ENCODE measurements at regions not wholly inside any gene's neighbourhood (a gene's known extent, or its start where the extent isn't known, plus 50 kb on each side); places are given as distances from the start of the nearest gene placed in this dataset.
"Not testable (repeated sequence)": the region's sequence is repeated elsewhere in the genome, so short reads cannot be mapped to it uniquely, and the experiment has no call there.

DNA sequence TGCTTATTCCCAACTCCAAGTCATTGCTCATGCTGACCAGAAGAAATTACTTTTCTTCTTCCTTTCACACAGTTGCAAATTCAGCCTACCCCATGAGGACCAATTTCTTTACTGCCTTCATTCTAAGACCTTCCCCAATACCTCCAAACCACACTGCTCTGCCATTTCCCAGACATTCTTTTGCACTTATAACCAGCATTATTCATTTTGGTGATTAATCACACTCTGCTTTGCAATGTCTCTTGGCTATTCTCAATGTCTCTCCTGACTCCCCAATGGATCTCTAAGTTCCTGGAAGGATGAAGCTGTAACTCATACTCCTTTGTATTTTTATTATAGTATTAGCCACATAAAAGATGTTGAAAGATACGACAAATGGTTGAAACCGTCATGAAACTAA lies 105.7 kb upstream of the RANBP3L start:
- H3K27me3 ChIP-seq = no peaks in the 10 kb centered on the region
- no peaks in the 10 kb centered on the region for H3K9me3 ChIP-seq
- TF ChIP-seq, protein P1, sequence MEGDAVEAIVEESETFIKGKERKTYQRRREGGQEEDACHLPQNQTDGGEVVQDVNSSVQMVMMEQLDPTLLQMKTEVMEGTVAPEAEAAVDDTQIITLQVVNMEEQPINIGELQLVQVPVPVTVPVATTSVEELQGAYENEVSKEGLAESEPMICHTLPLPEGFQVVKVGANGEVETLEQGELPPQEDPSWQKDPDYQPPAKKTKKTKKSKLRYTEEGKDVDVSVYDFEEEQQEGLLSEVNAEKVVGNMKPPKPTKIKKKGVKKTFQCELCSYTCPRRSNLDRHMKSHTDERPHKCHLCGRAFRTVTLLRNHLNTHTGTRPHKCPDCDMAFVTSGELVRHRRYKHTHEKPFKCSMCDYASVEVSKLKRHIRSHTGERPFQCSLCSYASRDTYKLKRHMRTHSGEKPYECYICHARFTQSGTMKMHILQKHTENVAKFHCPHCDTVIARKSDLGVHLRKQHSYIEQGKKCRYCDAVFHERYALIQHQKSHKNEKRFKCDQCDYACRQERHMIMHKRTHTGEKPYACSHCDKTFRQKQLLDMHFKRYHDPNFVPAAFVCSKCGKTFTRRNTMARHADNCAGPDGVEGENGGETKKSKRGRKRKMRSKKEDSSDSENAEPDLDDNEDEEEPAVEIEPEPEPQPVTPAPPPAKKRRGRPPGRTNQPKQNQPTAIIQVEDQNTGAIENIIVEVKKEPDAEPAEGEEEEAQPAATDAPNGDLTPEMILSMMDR (IDR thresholded peaks at IDR 0.05) = no peak
- no peak overlapping the region for H3K27ac ChIP-seq
- no peak for DNase-seq
- intact Hi-C loops (cut with DNase I) = no loop called here
- H3K4me3 ChIP-seq = no peak overlapping the region
- peaks cover 0 to 18% of the 10 kb centered on the region in 2 donors for H3K4me1 ChIP-seq
- no peaks in the 10 kb centered on the region for H3K36me3 ChIP-seq
- ATAC-seq = no peak

- not testable (repeated sequence) for DNase-seq, ATAC-seq
- intact Hi-C loops (cut with DNase I) = loop anchor here (5.0 to 10.0 kb wide), 3 partner anchors 95 to 285 kb away; no protein-coding TSS in a partner anchor
Measured at GRCh38 chr5:36409711-36410110, 108.0 kb upstream of the RANBP3L start.

DNA sequence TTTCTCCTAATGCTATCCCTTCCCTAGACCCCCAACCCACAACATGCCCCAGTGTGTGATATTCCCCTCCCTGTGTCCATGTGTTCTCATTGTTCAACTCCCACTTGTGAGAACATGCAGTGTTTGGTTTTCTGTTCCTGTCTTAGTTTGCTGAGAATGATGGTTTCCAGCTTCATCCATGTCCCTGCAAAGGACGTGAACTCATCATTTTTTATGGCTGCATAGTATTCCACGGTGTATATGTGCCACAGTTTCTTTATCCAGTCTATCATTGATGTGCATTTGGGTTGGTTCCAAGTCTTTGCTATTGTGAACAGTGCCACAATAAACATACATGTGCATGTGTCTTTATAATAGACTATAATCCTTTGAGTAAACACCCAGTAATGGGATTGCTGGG lies 109.0 kb upstream of the RANBP3L start:
- not testable (repeated sequence) for ATAC-seq, H3K4me1 ChIP-seq, H3K27ac ChIP-seq, H3K4me3 ChIP-seq, H3K36me3 ChIP-seq, H3K27me3 ChIP-seq, DNase-seq, H3K9me3 ChIP-seq
- intact Hi-C loops (cut with DNase I) = loop anchor here (5.0 to 10.0 kb wide), 3 partner anchors 94 to 284 kb away; no protein-coding TSS in a partner anchor

More at GRCh38 chr5:36409711-36410110, 108.0 kb upstream of the RANBP3L start:
- not testable (repeated sequence) for H3K36me3 ChIP-seq, H3K4me3 ChIP-seq, H3K9me3 ChIP-seq, H3K4me1 ChIP-seq, H3K27me3 ChIP-seq, H3K27ac ChIP-seq

DNA sequence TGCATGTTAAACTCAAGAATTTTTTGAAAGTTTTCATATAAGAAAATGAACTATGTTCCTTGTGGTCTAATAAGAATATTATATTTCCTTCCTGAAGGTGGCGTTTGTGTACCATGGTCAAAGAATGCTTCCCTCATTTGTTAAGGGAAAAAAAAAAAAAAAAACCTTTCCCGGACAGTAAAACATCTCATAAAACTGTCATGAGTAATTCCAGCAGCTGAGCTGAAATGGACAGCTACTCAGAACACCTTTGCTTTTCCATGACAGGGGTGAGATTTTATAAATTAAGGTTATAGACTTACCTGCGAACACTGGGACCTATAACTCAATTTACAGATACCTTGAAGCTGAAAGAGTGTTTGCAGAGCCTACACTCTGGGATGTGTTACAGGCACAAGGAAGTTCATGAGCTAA lies 113.2 kb upstream of the RANBP3L start:
- DNase-seq (peak in 1 of 4 donors; percentile 51), ATAC-seq (peak; percentile 71)
- H3K4me1 ChIP-seq = no peaks in the 10 kb centered on the region
- intact Hi-C loops (cut with DNase I) = loop anchor here (5.0 to 10.0 kb wide), 3 partner anchors 90 to 280 kb away; no protein-coding TSS in a partner anchor
- H3K36me3 ChIP-seq = no peaks in the 10 kb centered on the region
- no peaks in the 10 kb centered on the region for H3K27me3 ChIP-seq
- TF ChIP-seq, protein P1 (IDR thresholded peaks at IDR 0.05) = peak in 1 of 2 donors; percentile 32
- H3K27ac ChIP-seq = no peak overlapping the region
- H3K4me3 ChIP-seq = no peak overlapping the region
- H3K9me3 ChIP-seq = no peaks in the 10 kb centered on the region

- intact Hi-C loops (cut with DNase I) = loop anchor here (10.0 kb wide), 2 partner anchors 88 to 278 kb away; no protein-coding TSS in a partner anchor
- TF ChIP-seq, protein P1 (IDR thresholded peaks at IDR 0.05) = no peak
- H3K36me3 ChIP-seq = no peaks in the 10 kb centered on the region
- H3K9me3 ChIP-seq = no peaks in the 10 kb centered on the region
- no peaks in the 10 kb centered on the region for H3K27me3 ChIP-seq
- H3K4me1 ChIP-seq = no peaks in the 10 kb centered on the region
- no peak overlapping the region for H3K4me3 ChIP-seq
- ATAC-seq (no peak), DNase-seq (no peak)
- no peak overlapping the region for H3K27ac ChIP-seq
Measured at GRCh38 chr5:36416605-36417004, 114.9 kb upstream of the RANBP3L start.

DNA sequence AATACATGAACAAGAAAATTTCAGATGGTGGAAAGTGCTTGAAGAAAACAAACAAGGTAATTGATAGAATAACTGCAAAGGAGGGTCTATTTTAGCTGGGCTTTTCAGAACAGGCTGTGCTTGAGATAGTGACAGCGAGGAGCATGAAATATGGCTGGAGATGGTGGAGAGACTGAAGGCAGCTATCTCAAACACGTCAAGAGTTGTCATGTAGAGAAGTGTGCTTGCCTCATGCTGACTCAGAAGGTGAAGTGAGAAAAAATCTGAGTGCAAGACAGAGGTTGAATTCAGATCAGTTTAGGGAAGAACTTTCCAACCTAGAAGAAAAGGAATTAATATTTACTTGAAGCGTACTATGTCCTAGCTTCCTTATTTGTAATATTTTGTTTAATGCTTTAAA lies 115.5 kb upstream of the RANBP3L start:
- intact Hi-C loops (cut with DNase I) = loop anchor here (10.0 kb wide), 2 partner anchors 88 to 278 kb away; no protein-coding TSS in a partner anchor
- H3K27ac ChIP-seq = no peak overlapping the region
- TF ChIP-seq, protein P1 (IDR thresholded peaks at IDR 0.05) = no peak

More for the DNA sequence above, 115.5 kb upstream of the RANBP3L start:
- no peaks in the 10 kb centered on the region for H3K36me3 ChIP-seq
- H3K9me3 ChIP-seq = no peaks in the 10 kb centered on the region
- ATAC-seq (peak; percentile 78), DNase-seq (no peak)
- H3K27me3 ChIP-seq = no peaks in the 10 kb centered on the region
- H3K4me3 ChIP-seq = no peak overlapping the region
- H3K4me1 ChIP-seq = no peaks in the 10 kb centered on the region

Measured in left lung (tissue), 4 donors.